Testis (tissue), 2 donors: ENCODE measurements at regions not wholly inside any gene's neighbourhood (a gene's known extent, or its start where the extent isn't known, plus 50 kb on each side); places are given as distances from the start of the nearest gene placed in this dataset.

Source experiments
- POLR2A ChIP-seq: fragments of 450-650 bp; IDR thresholded peaks from one replicate; pipeline ENCODE4 v1.6.1; 2017; ENCODE audit warnings: antibody characterized with exemption, mild to moderate bottlenecking, moderate library complexity
- TF ChIP-seq, protein P1 (sequence below), 3 experiments: fragments of 450-650 bp in 2 of 3; fragments of 200-600 bp in 1 of 3; sonication (generic) in 1 of 3; IDR thresholded peaks; one replicate each; pipeline ENCODE4 v1.5.1; 2016 to 2019; ENCODE audit warnings: antibody characterized with exemption in 3 of 3, mild to moderate bottlenecking in 2 of 3, moderate library complexity in 1 of 3

DNA sequence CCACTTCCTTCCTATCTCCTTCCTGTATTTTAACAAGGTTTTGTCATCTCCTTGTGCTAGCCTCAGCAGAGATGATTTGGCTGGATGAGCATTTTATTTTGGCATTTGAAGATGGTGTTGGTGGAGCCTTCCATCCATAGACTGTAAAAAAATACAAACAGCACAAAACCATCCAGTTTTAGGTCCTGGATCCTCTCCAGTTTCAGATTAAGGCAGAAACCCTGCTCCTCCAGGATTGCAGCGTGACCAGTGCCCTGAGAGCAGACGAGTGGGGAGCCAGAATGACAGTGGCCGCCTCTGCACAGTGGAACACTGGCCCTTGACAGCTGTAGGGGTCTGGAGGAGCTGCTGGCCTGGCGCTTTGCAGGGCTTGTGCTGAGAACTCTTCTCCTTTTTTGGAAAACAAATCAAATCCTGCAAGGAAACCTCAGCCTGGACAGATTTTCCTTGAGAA, 72.2 kb upstream of the GADD45A start:
- TF ChIP-seq, protein P1, sequence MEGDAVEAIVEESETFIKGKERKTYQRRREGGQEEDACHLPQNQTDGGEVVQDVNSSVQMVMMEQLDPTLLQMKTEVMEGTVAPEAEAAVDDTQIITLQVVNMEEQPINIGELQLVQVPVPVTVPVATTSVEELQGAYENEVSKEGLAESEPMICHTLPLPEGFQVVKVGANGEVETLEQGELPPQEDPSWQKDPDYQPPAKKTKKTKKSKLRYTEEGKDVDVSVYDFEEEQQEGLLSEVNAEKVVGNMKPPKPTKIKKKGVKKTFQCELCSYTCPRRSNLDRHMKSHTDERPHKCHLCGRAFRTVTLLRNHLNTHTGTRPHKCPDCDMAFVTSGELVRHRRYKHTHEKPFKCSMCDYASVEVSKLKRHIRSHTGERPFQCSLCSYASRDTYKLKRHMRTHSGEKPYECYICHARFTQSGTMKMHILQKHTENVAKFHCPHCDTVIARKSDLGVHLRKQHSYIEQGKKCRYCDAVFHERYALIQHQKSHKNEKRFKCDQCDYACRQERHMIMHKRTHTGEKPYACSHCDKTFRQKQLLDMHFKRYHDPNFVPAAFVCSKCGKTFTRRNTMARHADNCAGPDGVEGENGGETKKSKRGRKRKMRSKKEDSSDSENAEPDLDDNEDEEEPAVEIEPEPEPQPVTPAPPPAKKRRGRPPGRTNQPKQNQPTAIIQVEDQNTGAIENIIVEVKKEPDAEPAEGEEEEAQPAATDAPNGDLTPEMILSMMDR (IDR thresholded peaks at IDR 0.05): no peak
- TF ChIP-seq POLR2A: no peak
